ENCODE measurements at regions not wholly inside any gene's neighbourhood (a gene's known extent, or its start where the extent isn't known, plus 50 kb on each side); places are given as distances from the start of the nearest gene placed in this dataset.

DNA sequence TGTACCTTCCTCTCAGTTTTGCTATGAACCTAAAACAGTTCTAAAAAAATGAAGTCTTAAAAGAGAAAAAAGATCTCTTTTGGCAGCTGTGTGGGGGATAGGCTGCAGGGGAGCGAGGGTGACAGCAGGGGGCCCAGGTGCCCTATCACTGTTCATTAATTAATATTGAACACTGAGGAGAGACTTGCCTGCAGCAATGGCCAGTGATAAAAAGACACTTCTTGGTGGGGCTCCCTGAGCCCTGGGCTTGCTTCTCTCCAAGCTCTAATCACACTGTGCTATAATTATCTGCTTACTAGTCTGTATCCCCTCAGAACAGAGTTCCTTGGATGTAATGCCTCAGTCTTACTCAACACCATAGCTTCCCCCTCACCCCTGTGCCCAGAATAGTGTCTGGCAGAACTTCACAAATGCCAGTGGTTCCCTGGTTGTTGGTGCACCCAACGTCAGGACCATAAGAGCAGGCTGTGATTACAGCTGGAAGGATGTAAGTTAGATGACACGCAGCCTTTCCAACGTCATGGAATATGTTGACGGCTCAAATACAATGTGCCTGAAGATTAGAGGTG is 52.0 kb upstream of the IRX6 start:
- no peak for DNase-seq (ENCODE audit: low spot score)

DNA sequence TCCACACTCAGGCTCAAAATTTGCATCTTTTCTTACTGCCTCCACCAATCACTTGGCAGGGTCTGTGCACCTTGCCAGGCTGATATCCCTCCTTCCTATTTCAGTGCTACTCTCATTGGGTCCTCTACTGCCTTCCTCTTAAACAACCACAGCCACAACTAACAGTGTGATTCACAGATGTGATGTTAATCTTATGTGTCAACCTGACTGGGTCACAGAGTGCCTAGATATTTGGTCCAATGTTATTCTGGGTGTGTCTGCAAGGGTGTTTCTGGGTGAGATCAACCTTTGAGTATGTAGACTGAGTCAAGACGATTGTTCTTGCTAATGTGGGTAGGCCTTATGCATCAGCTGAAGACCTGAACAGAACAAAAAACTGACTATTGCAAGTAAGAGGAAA is 51.3 kb upstream of the IRX6 start:
- DNase-seq (ENCODE audit: low spot score) = no peak

DNA sequence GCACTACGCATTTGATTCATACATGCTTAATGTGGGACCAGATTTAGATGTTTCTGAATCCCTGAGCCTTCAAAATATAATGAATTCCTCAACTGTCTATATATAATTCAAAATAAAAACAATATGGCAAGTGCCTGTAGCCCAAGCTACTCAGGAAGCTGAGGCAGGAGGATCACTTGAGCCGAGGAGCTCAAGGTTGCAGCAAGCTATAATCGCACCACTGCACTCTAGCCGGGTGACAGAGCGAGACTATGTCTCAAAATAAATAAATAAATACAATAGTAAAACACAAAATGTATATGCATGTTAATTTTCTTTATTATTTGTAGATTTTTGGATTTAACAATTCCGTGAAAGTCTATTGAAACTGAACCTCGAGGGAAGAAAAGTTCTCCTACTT is 50.6 kb upstream of the IRX6 start:
- no peak for DNase-seq (ENCODE audit: low spot score)

DNA sequence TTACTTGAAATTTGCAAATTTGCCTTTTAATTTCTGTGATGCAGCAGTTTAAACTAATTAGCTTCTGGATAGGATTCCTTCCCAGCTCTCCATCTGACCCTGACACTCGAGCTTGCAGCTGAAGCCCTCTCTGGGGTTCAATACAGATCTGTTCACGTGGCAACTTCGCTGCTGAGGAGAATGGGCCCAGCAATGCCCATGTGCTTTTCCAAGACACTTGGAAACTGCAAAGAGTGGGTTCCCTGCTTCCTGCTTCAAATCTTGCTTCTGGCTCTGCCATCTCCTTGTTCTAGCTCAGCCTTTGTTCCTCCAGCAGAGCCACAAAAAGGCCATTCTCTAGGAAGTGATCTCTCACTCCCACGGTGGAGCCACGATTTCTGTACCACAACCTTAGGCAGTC is 50.0 kb upstream of the IRX6 start:
- no peak for DNase-seq (ENCODE audit: low spot score)

Measured in CD4-positive, alpha-beta T cell treated with Interleukin-15 for 4 hours (primary cell).